H1 (cell line): ENCODE measurements at regions not wholly inside any gene's neighbourhood (a gene's known extent, or its start where the extent isn't known, plus 50 kb on each side); places are given as distances from the start of the nearest gene placed in this dataset.

Experiments
- CTCF ChIA-PET: fragments of 300-600 bp; sonication (Branson Sonifier 250); formaldehyde crosslinking; loops from one replicate; lab custom pipeline; 2021; ENCODE audit not compliant: partially characterized antibody; lab: Charles Lee
- POLR2A ChIA-PET: fragments of 300-600 bp; sonication (Branson Sonifier 250); formaldehyde crosslinking; loops from one replicate; lab custom pipeline; 2021; ENCODE audit warnings: inconsistent platforms; ENCODE audit not compliant: partially characterized antibody; lab: Charles Lee
- DNase-seq, 2 experiments: peaks; one replicate each; pipeline versions ENCODE4 v3.0.0 to v3.0.0-alpha.2; 2010 to 2022; ENCODE audit warnings: low spot score in 2 of 2, low read depth in 1 of 2, mixed read lengths in 1 of 2
- FAIRE-seq: peaks from 2 replicates; lab custom pipeline; 2011; peaks lifted over from hg19 to GRCh38; lab: Jason Lieb, UNC
- H2AFZ ChIP-seq: 2 replicates; pipeline ENCODE4 v1.8.1; 2012; ENCODE audit warnings: low read length, inconsistent platforms
- H2AK5ac ChIP-seq: 2 replicates; pipeline ENCODE4 v1.6.1; 2013; ENCODE audit warnings: low read depth, low read length
- H2BK120ac ChIP-seq: replicated peaks from 2 replicates; pipeline ENCODE3; 2013; ENCODE audit warnings: low read depth, low read length, inconsistent platforms
- H2BK12ac ChIP-seq: 2 replicates; pipeline ENCODE4 v1.6.1; 2013; ENCODE audit warnings: low read depth, low read length
- H2BK15ac ChIP-seq: 2 replicates; pipeline ENCODE4 v1.6.1; 2013; ENCODE audit warnings: low read length
- H2BK20ac ChIP-seq: 2 replicates; pipeline ENCODE4 v1.6.1; 2013; ENCODE audit warnings: low read length
- H2BK5ac ChIP-seq: 2 replicates; pipeline ENCODE4 v1.6.1; 2013; ENCODE audit warnings: low read depth, low read length
- H3K14ac ChIP-seq: 2 replicates; pipeline ENCODE4 v1.6.1; 2013; ENCODE audit warnings: inconsistent platforms; ENCODE audit not compliant: insufficient read length
- H3K18ac ChIP-seq: 2 replicates; pipeline ENCODE4 v1.6.1; 2013; ENCODE audit warnings: low read length; ENCODE audit errors: extremely low read depth
- H3K23ac ChIP-seq: 2 replicates; pipeline ENCODE4 v1.6.1; 2013; ENCODE audit warnings: inconsistent platforms; ENCODE audit not compliant: insufficient read length
- H3K23me2 ChIP-seq: 2 replicates; pipeline ENCODE4 v1.6.1; 2013; ENCODE audit warnings: low read depth, low read length
- H3K27ac ChIP-seq: 2 replicates; pipeline ENCODE4 v1.6.1; 2011; ENCODE audit warnings: low read depth, low read length, inconsistent platforms
- H3K27me3 ChIP-seq, 4 experiments: replicated peaks in 1 of 4; 1 replicate in 1 of 4; 2 replicates in 3 of 4; pipeline versions ENCODE4 v1.6.1 to v1.8.1; 2011 to 2013; ENCODE audit warnings: low read length in 3 of 4, mild to moderate bottlenecking in 3 of 4, inconsistent platforms in 2 of 4, mixed read lengths in 2 of 4, moderate library complexity in 1 of 4; ENCODE audit not compliant: control insufficient read depth in 3 of 4, insufficient read depth in 3 of 4; ENCODE audit errors: extremely low read depth in 1 of 4
- H3K36me3 ChIP-seq, 4 experiments: 2 replicates each; pipeline versions ENCODE4 v1.6.1 to v1.8.1; 2011 to 2013; ENCODE audit warnings: mild to moderate bottlenecking in 4 of 4, low read length in 3 of 4, moderate library complexity in 2 of 4, control low read depth in 1 of 4, inconsistent platforms in 1 of 4; ENCODE audit not compliant: insufficient read depth in 4 of 4, control insufficient read depth in 2 of 4
- H3K4ac ChIP-seq: replicated peaks from 2 replicates; pipeline ENCODE3; 2013; ENCODE audit warnings: low read length, low read depth, mixed read lengths, inconsistent platforms; ENCODE audit not compliant: insufficient read length
- H3K4me1 ChIP-seq, 4 experiments: replicated peaks in 1 of 4; 1 replicate in 1 of 4; 2 replicates in 3 of 4; pipeline versions ENCODE4 v1.6.1 to v1.8.1; 2011 to 2013; ENCODE audit warnings: low read length in 3 of 4, inconsistent platforms in 2 of 4, mixed read lengths in 1 of 4; ENCODE audit not compliant: insufficient read depth in 4 of 4, control insufficient read depth in 3 of 4
- H3K4me2 ChIP-seq, 2 experiments: 2 replicates each; pipeline versions ENCODE4 v1.6.1 to v1.8.1; 2011 to 2013; ENCODE audit warnings: low read depth in 2 of 2, low read length in 2 of 2, control low read depth in 1 of 2, inconsistent platforms in 1 of 2, mild to moderate bottlenecking in 1 of 2; ENCODE audit not compliant: insufficient read depth in 1 of 2
- H3K4me3 ChIP-seq, 4 experiments: fragments of 200-600, 300-600 bp in 1 of 4; sonication (generic), shearing (Covaris generic), sonication (Bioruptor Twin) in 1 of 4; 2 replicates each; pipeline versions ENCODE4 v1.5.1 to v1.8.1; 2011 to 2016; ENCODE audit warnings: low read length in 4 of 4, low read depth in 3 of 4, control low read depth in 2 of 4, inconsistent platforms in 2 of 4, mild to moderate bottlenecking in 2 of 4, mixed read lengths in 1 of 4, moderate library complexity in 1 of 4; ENCODE audit not compliant: insufficient read depth in 2 of 4; ENCODE audit errors: extremely low read depth in 1 of 4
- H3K56ac ChIP-seq: replicated peaks from 2 replicates; pipeline ENCODE3; 2013; ENCODE audit warnings: low read depth, mild to moderate bottlenecking, mixed read lengths, low read length, inconsistent platforms; ENCODE audit not compliant: insufficient read length
- H3K79me1 ChIP-seq: 2 replicates; pipeline ENCODE4 v1.6.1; 2013; ENCODE audit warnings: low read depth, low read length, control low read depth
- H3K79me2 ChIP-seq, 2 experiments: 2 replicates each; pipeline versions ENCODE4 v1.6.1 to v1.8.1; 2012 to 2013; ENCODE audit warnings: low read length in 2 of 2, mild to moderate bottlenecking in 2 of 2, inconsistent platforms in 1 of 2; ENCODE audit not compliant: insufficient read depth in 2 of 2, control insufficient read depth in 1 of 2
- H3K9ac ChIP-seq, 4 experiments: replicated peaks in 1 of 4; 1 replicate in 1 of 4; 2 replicates in 3 of 4; pipeline versions ENCODE4 v1.6.1 to v1.8.1; 2011 to 2013; ENCODE audit warnings: low read depth in 3 of 4, low read length in 3 of 4, control low read depth in 2 of 4, mild to moderate bottlenecking in 2 of 4, moderate library complexity in 2 of 4, inconsistent platforms in 1 of 4; ENCODE audit errors: extremely low read depth in 1 of 4
- H3K9me3 ChIP-seq, 2 experiments: 2 replicates each; pipeline versions ENCODE4 v1.6.1 to v1.8.1; 2012 to 2013; ENCODE audit warnings: mild to moderate bottlenecking in 2 of 2, moderate library complexity in 2 of 2, control low read depth in 1 of 2, inconsistent platforms in 1 of 2, low read depth in 1 of 2, low read length in 1 of 2, mixed read lengths in 1 of 2; ENCODE audit not compliant: insufficient read depth in 2 of 2
- H4K20me1 ChIP-seq, 2 experiments: replicated peaks in 1 of 2; 2 replicates each; pipeline versions ENCODE3 to v1.8.1; 2011 to 2013; ENCODE audit warnings: inconsistent platforms in 2 of 2, low read length in 2 of 2, mild to moderate bottlenecking in 1 of 2; ENCODE audit not compliant: insufficient read depth in 2 of 2, control insufficient read depth in 1 of 2
- H4K5ac ChIP-seq: 2 replicates; pipeline ENCODE4 v1.6.1; 2013; ENCODE audit warnings: low read length, low read depth, mixed read lengths, inconsistent platforms; ENCODE audit not compliant: insufficient read length
- H4K8ac ChIP-seq: 2 replicates; pipeline ENCODE4 v1.8.0; 2013; ENCODE audit warnings: mild to moderate bottlenecking, moderate library complexity, low read length, inconsistent platforms; ENCODE audit not compliant: insufficient read depth; ENCODE audit errors: extremely low read depth
- H4K91ac ChIP-seq: replicated peaks from 2 replicates; pipeline ENCODE3; 2013; ENCODE audit warnings: low read length, mixed read lengths, inconsistent platforms; ENCODE audit not compliant: insufficient read length
- CHD2 ChIP-seq: IDR thresholded peaks from 2 replicates; pipeline ENCODE4 v1.6.1; 2012; ENCODE audit warnings: low read length, improper control_type of control experiment
- E2F6 ChIP-seq: IDR thresholded peaks from 2 replicates; pipeline ENCODE4 v1.6.1; 2012; ENCODE audit warnings: inconsistent platforms
- KDM5A ChIP-seq: fragments of 200-600 bp; IDR thresholded peaks from 2 replicates; pipeline ENCODE4 v1.7.1; 2012; ENCODE audit warnings: mild to moderate bottlenecking, low read length, inconsistent platforms, mixed read lengths
- MAFK ChIP-seq: IDR thresholded peaks from 2 replicates; pipeline ENCODE4 v1.6.1; 2012; ENCODE audit warnings: low read depth, mild to moderate bottlenecking, improper control_type of control experiment, low read length
- POU5F1 ChIP-seq: IDR thresholded peaks from 2 replicates; pipeline ENCODE4 v1.6.1; 2011; ENCODE audit warnings: low read depth, mild to moderate bottlenecking, low read length, moderate library complexity
- RNF2 ChIP-seq: fragments of 200-900, 300-1000 bp; sonication (generic); IDR thresholded peaks from 2 replicates; pipeline ENCODE4 v1.7.1; 2016; ENCODE audit warnings: borderline replicate concordance, low read depth, mild to moderate bottlenecking, antibody characterized with exemption, low read length; ENCODE audit not compliant: poor library complexity, severe bottlenecking; ENCODE audit errors: missing control alignments
- SUZ12 ChIP-seq: fragments of 200-600 bp; sonication (generic); IDR thresholded peaks from 2 replicates; pipeline ENCODE4 v1.6.1; 2012; ENCODE audit warnings: mild to moderate bottlenecking, inconsistent platforms, low read length, moderate library complexity, mixed read lengths
- TAF7 ChIP-seq: optimal IDR thresholded peaks from 2 replicates; pipeline ENCODE3; 2011; ENCODE audit warnings: low read depth, mild to moderate bottlenecking, inconsistent platforms, low read length, moderate library complexity, borderline replicate concordance
- TCF12 ChIP-seq: IDR thresholded peaks from 2 replicates; pipeline ENCODE4 v1.6.1; 2011; ENCODE audit warnings: low read depth, mild to moderate bottlenecking, low read length
- WGBS, 2 experiments: shearing (Covaris generic) in 1 of 2; methylation state at CpG; one replicate each; pipeline versions ENCODE4 v1.1.6 to v1.1.7; 2013 to 2015; ENCODE audit warnings: low lambda C conversion rate in 2 of 2, mixed read lengths in 2 of 2, inconsistent platforms in 1 of 2, low coverage in 1 of 2, missing lambda C conversion rate in 1 of 2; ENCODE audit not compliant: insufficient replicate concordance in 2 of 2, insufficient coverage in 1 of 2, insufficient read length in 1 of 2; ENCODE audit errors: extremely low coverage in 1 of 2, missing lambda C conversion rate in 1 of 2; 5-methylcytosine and 5-hydroxymethylcytosine counted together

GRCh38 chr11:127362754-127363308, 362.3 kb upstream of the KIRREL3 start:
- Histone ChIP-seq H4K8ac (peak overlapping the region; percentile 54), H3K14ac (no peak overlapping the region), H4K20me1 (no peaks in the 10 kb centered on the region), H3K23me2 (0 out of 2 replicates have a peak, but pooled peaks cover 1% of the 10 kb centered on the region), H3K56ac (no peak overlapping the region), H3K79me2 (no peaks in the 10 kb centered on the region), H3K23ac (no peak overlapping the region), H2BK15ac (no peak overlapping the region), H3K27me3 (no peaks in the 10 kb centered on the region), H4K91ac (peak overlapping the region; percentile 14), H3K9ac (no peak overlapping the region; a peak in 2 of 7 replicates), H2BK12ac (peak overlapping the region; percentile 82; the same call in 1 of the 2 replicates), H3K9me3 (no peaks in the 10 kb centered on the region), H3K79me1 (no peaks in the 10 kb centered on the region), H3K4me3 (no peak overlapping the region), H3K36me3 (no peaks in the 10 kb centered on the region), H3K4ac (no peak overlapping the region), H2AFZ (peak overlapping the region; percentile 94), H2BK5ac (no peak overlapping the region; the same call in 1 of the 2 replicates), H3K4me2 (peak overlapping the region; percentile 7 to 57; a peak in 3 of 4 replicates), H2BK20ac (peak overlapping the region; percentile 91; the same call in 1 of the 2 replicates), H2AK5ac (no peak overlapping the region), H3K18ac (no peak overlapping the region), H3K4me1 (peaks cover 0 to 5% (median 0%) of the 10 kb centered on the region in 4 experiments; a peak in 2 of 7 replicates), H2BK120ac (peak overlapping the region; percentile 44), H3K27ac (no peak overlapping the region), H4K5ac (peak overlapping the region; percentile 43)
- CTCF ChIA-PET: interaction anchor here (0.9 to 1.2 kb wide), 2 partner anchors 17 to 107 kb away, joined by 3 read pairs; no protein-coding TSS in a partner anchor
- DNase-seq (no peak), FAIRE-seq (no peak)
- POLR2A ChIA-PET: no interaction called here
- 90% methylated on average over 14 of the region's 14 CpGs; no CpG with 5 or more reads in 1 of the 2 experiments for WGBS, 2 experiments
- no peak for TF ChIP-seq CHD2
- TF ChIP-seq TAF7: no peak
- TF ChIP-seq POU5F1: no peak
- no peak for TF ChIP-seq RNF2
- no peak for TF ChIP-seq TCF12
- TF ChIP-seq KDM5A: no peak
- TF ChIP-seq MAFK: no peak
- TF ChIP-seq E2F6: no peak
- TF ChIP-seq SUZ12: no peak
